PC-9 (cell line): ENCODE measurements at regions not wholly inside any gene's neighbourhood (a gene's known extent, or its start where the extent isn't known, plus 50 kb on each side); places are given as distances from the start of the nearest gene placed in this dataset.

Experiments
- CTCF ChIP-seq: fragments of 200-600 bp; sonication (generic); conservative IDR thresholded peaks from 2 replicates; pipeline ENCODE4 v1.6.1; 2017; ENCODE audit warnings: mixed run types, antibody characterized with exemption, mild to moderate bottlenecking, moderate library complexity
- EZH2 ChIP-seq: fragments of 200-600 bp; sonication (generic); IDR thresholded peaks from 2 replicates; pipeline ENCODE4 v1.8.0; 2017; ENCODE audit warnings: antibody characterized with exemption, low read depth

- TF ChIP-seq CTCF (no peak), EZH2 (no peak)
These were observed 78.7 kb upstream of the SLCO4A1 start for GRCh38 chr20:62563561-62563960.
